VCaP (cell line): ENCODE measurements at regions not wholly inside any gene's neighbourhood (a gene's known extent, or its start where the extent isn't known, plus 50 kb on each side); places are given as distances from the start of the nearest gene placed in this dataset.
A peak's percentile ranks its signal among the peaks of the same experiment; 100 is the strongest.

Experiments used
- H3K27ac ChIP-seq: fragments of 450-650 bp; 2 replicates; pipeline ENCODE4 v1.5.1; 2017
- TF ChIP-seq, protein P1 (sequence below): fragments of 450-650 bp; conservative IDR thresholded peaks from 2 replicates; pipeline ENCODE4 v1.5.1; 2017; ENCODE audit warnings: mild to moderate bottlenecking, moderate library complexity

DNA sequence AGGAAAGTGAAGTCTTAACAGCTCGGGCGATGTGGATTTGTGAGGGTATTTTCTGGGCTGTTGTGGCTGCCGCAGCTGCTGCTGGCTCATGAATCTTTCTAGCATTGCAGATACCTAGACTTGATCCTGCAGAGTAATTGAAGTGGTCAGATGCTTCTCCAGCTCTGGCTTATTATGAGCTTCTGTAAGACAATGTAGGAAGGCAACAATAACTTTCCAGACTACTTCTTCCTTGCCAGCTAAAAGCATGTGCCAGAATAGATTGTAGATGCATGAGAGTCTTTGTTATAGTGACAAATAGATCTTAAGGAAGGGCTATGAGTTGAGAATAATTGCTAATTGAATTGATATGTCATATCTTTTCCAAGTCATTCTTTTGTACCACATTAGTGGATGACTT, 461.4 kb upstream of the POT1 start:
- no peak overlapping the region for H3K27ac ChIP-seq
- TF ChIP-seq, protein P1, sequence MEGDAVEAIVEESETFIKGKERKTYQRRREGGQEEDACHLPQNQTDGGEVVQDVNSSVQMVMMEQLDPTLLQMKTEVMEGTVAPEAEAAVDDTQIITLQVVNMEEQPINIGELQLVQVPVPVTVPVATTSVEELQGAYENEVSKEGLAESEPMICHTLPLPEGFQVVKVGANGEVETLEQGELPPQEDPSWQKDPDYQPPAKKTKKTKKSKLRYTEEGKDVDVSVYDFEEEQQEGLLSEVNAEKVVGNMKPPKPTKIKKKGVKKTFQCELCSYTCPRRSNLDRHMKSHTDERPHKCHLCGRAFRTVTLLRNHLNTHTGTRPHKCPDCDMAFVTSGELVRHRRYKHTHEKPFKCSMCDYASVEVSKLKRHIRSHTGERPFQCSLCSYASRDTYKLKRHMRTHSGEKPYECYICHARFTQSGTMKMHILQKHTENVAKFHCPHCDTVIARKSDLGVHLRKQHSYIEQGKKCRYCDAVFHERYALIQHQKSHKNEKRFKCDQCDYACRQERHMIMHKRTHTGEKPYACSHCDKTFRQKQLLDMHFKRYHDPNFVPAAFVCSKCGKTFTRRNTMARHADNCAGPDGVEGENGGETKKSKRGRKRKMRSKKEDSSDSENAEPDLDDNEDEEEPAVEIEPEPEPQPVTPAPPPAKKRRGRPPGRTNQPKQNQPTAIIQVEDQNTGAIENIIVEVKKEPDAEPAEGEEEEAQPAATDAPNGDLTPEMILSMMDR = no peak

DNA sequence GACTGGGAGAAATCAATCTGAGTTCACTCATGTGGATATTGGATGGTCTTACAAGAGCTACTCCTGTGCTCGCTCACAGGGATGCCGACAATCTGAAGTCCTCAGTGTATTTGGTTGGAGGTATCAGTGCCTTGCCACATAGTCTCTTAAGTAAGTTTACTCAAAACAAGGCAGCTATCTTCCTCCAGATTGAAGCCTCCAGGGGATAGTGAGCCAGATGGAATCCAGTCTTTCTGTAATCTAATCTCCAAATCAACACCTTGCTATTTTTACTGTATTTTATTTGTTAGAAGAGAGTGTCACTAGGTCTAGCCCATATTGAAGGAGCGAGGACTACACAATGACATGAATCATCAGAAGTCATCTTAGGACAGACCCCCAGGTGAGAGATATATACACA, 456.6 kb upstream of the POT1 start:
- H3K27ac ChIP-seq = no peak overlapping the region
- TF ChIP-seq, protein P1 = no peak

DNA sequence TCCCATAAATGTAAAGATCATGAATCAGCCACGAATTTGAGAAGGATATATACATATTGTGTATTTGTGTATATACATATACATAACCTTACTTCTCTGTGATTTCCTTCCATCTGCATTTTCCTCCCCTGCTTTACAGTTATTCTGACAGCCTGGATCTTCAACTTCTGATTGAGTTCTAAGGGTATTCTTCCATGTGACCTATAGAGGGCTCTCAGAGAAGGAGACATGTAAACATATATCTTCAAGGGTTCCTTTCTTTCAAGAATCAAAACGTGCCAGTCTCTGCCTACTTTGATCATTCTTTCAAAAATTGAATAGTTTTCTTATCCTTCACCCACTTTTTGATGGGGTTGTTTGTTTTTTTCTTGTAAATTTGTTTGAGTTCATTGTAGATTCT, 453.7 kb upstream of the POT1 start:
- H3K27ac ChIP-seq = no peak overlapping the region
- TF ChIP-seq, protein P1 = peak; percentile 78

DNA sequence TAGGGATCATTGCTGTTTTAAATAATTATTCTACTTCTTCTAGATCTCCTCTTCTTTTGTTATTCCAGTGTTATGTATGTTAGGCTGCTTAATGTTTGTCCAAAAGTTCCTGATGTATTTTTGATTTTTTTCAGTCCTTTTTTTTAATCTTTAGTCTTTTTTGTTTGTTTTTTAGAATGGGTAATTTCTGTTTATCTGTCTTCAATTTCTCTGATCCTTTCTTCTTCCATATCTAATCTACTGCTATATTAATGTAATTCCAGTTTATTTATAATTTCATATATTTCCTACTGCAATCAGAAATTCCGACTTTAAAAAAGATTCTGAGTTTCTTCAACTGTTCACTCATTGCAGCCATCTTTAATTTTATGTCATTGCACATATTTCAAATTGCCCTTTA, 452.8 kb upstream of the POT1 start:
- TF ChIP-seq, protein P1 = no peak
- H3K27ac ChIP-seq = no peak overlapping the region

DNA sequence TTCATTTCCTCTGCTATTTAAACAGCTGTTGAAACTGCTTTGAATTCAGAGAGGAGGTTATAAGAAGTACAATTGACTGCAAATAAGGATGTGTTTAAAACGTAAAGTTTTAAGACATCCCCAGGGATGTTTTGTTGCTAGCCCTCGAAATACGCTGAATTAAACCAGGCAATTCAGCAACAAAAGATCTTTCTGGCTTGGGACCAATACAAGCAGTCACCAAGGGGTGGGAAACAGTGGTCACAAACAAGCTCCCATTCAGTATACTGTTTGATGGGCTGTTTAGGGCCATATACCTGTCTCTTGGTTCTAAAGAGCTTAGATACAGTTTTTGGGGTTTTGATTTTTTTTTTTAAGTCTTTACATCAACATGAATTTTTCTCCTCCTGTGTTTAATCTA, 446.3 kb upstream of the POT1 start:
- TF ChIP-seq, protein P1 = no peak
- H3K27ac ChIP-seq = no peak overlapping the region

DNA sequence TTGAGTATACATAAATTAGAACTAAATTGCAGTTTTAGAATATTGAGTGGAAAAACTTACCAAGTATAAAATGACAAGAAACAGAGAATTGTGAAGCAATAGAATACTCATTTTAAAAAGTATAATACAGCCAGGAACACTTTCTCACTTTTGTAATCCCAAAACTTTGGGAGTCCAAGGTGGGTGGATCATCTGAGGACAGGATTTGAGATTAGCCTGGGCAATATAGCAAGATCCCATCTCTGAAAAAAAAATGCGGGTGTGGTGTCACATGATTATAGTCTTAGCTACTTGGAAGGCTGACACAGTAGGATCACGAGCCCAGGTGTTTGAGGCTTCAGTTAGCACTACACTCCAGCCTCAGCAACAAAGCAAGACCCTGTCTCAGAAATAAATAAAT, 440.9 kb upstream of the POT1 start:
- H3K27ac ChIP-seq = no peak overlapping the region
- TF ChIP-seq, protein P1 = no peak

DNA sequence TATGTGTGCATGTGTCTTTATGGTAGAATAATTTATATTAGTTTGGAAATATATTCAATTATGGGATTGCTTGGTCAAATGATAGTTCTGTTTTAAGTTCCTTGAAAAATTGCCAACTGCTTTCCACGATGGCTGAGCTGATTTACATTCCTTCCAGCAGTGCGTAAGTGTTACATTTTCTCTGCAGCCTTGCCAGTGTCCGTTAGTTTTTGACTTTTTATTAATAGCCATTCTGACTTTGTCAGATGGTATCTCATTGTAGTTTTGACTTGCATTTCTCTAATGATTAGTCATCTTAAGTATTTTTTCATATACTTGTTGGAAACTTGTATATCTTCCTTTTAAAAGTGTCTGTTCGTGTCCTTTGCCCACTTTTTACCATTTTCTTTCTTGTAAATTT, 434.2 kb upstream of the POT1 start:
- TF ChIP-seq, protein P1 = no peak
- H3K27ac ChIP-seq = no peak overlapping the region
